CD8-positive, alpha-beta memory T cell (primary cell): ENCODE measurements at regions not wholly inside any gene's neighbourhood (a gene's known extent, or its start where the extent isn't known, plus 50 kb on each side); places are given as distances from the start of the nearest gene placed in this dataset.

ENCODE experiments used
- CTCF ChIA-PET: fragments of 350-600 bp; sonication (Branson Sonifier 250); formaldehyde crosslinking; loops from one replicate; lab custom pipeline; 2021; ENCODE audit warnings: antibody characterized with exemption; lab: Charles Lee
- POLR2A ChIA-PET: fragments of 350-600 bp; sonication (Branson Sonifier 250); formaldehyde crosslinking; loops from one replicate; lab custom pipeline; 2021; ENCODE audit warnings: antibody characterized with exemption; lab: Charles Lee
- DNase-seq, 5 donors: peaks; one replicate each; pipeline versions ENCODE4 v3.0.0 to v3.0.0-alpha.2; 2020 to 2022; ENCODE audit warnings: mixed read lengths in 1 of 5
- H3K27ac ChIP-seq: one replicate; pipeline ENCODE4 v1.7.0; 2013; ENCODE audit warnings: low read depth, mild to moderate bottlenecking, low read length, moderate library complexity
- H3K27me3 ChIP-seq: 2 replicates; pipeline ENCODE4 v1.7.0; 2013; ENCODE audit warnings: low read length, mild to moderate bottlenecking; ENCODE audit not compliant: insufficient read depth, poor library complexity, severe bottlenecking
- H3K36me3 ChIP-seq: 2 replicates; pipeline ENCODE4 v1.7.0; 2013; ENCODE audit warnings: mild to moderate bottlenecking, low read length, moderate library complexity; ENCODE audit not compliant: insufficient read depth
- H3K4me1 ChIP-seq: 2 replicates; pipeline ENCODE4 v1.7.0; 2013; ENCODE audit warnings: mild to moderate bottlenecking, low read length, moderate library complexity; ENCODE audit not compliant: insufficient read depth
- H3K4me3 ChIP-seq: 2 replicates; pipeline ENCODE4 v1.7.0; 2013; ENCODE audit warnings: mild to moderate bottlenecking, low read length
- H3K9me3 ChIP-seq: 2 replicates; pipeline ENCODE4 v1.7.0; 2013; ENCODE audit warnings: mild to moderate bottlenecking, low read length
- H3K27ac Mint-ChIP-seq, 8 donors: one replicate each; pipeline ENCODE4 v1.8.0; 2020 to 2021; ENCODE audit warnings: mixed read lengths in 8 of 8, mild to moderate bottlenecking in 6 of 8, inconsistent platforms in 3 of 8, moderate library complexity in 3 of 8
- H3K27me3 Mint-ChIP-seq, 2 donors: one replicate each; pipeline ENCODE4 v1.8.0; 2020 to 2021; ENCODE audit warnings: mixed read lengths in 2 of 2, mild to moderate bottlenecking in 1 of 2, moderate library complexity in 1 of 2
- H3K36me3 Mint-ChIP-seq, 3 donors: one replicate each; pipeline ENCODE4 v1.8.0; 2020 to 2021; ENCODE audit warnings: mixed read lengths in 3 of 3, inconsistent platforms in 1 of 3, mild to moderate bottlenecking in 1 of 3
- H3K4me1 Mint-ChIP-seq, 3 donors: one replicate each; pipeline ENCODE4 v1.8.0; 2020 to 2021; ENCODE audit warnings: mixed read lengths in 3 of 3, inconsistent platforms in 1 of 3, mild to moderate bottlenecking in 1 of 3
- H3K4me3 Mint-ChIP-seq, 7 donors: one replicate each; pipeline ENCODE4 v1.8.0; 2020 to 2021; ENCODE audit warnings: mixed read lengths in 7 of 7, mild to moderate bottlenecking in 6 of 7, moderate library complexity in 4 of 7, inconsistent platforms in 2 of 7
- H3K9me3 Mint-ChIP-seq, 5 donors: one replicate each; pipeline ENCODE4 v1.8.0; 2020 to 2022; ENCODE audit warnings: mixed read lengths in 5 of 5, mild to moderate bottlenecking in 3 of 5, moderate library complexity in 2 of 5, inconsistent platforms in 1 of 5

DNA sequence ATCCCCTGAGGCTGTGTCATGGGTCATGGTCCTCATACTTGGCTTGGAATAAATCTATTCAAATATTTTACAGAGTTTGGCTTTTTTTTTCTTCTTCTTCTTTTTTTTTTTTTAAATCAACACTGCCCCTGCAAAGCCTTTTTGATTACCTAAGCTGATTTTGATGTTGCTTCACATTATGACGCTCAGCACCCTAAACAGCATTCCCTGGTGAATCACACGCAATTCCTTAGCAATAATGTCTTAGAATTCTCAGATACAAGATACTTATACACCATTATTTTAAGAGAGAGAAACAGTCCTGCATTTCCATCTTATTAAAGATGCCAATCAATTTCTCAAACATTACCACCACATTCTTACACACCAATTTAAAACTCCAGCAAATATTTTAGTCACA lies 323.7 kb upstream of the IGFBP3 start:
- POLR2A ChIA-PET, result no interaction called here
- Mint-ChIP-seq H3K4me3 (no peak overlapping the region), H3K27ac (no peak overlapping the region), H3K4me1 (no peaks in the 10 kb centered on the region), H3K9me3 (peaks cover 2 to 11% (median 5%) of the 10 kb centered on the region in 5 donors), H3K27me3 (peaks cover 0 to 1% of the 10 kb centered on the region in 2 donors), H3K36me3 (no peaks in the 10 kb centered on the region)
- no peak overlapping the region for H3K4me3 ChIP-seq
- H3K9me3 ChIP-seq, result no peaks in the 10 kb centered on the region
- H3K36me3 ChIP-seq, result no peaks in the 10 kb centered on the region
- DNase-seq, result no peak
- CTCF ChIA-PET, result no interaction called here
- no peaks in the 10 kb centered on the region for H3K4me1 ChIP-seq
- no peaks in the 10 kb centered on the region for H3K27me3 ChIP-seq
- no peak overlapping the region for H3K27ac ChIP-seq

DNA sequence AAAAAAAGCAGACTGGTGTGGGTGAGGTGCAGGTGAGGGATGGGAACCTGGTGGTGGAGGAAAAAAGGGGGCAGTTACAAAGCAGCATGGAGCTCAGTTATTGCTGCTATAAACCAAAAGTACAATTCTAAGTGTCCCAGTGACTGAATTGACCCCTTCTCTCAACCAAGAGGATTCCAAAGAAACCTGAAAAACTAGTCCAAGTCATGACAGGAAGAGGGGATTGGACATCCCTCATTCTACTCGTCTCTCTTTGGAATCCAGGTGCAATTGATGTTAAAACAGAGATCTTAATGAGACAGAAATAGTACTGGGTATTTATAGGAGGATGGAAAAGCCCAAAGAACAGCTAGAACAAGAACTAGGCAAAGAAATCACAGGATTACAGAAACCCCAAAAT lies 322.3 kb upstream of the IGFBP3 start:
- no peaks in the 10 kb centered on the region for H3K4me1 ChIP-seq
- Mint-ChIP-seq H3K27me3 (peaks cover 0 to 1% of the 10 kb centered on the region in 2 donors), H3K4me1 (no peaks in the 10 kb centered on the region), H3K36me3 (no peaks in the 10 kb centered on the region), H3K27ac (no peak overlapping the region), H3K4me3 (no peak overlapping the region), H3K9me3 (peaks cover 0 to 9% (median 5%) of the 10 kb centered on the region in 5 donors)
- H3K27ac ChIP-seq, result no peak overlapping the region
- ChIA-PET POLR2A (no interaction called here), CTCF (no interaction called here)
- H3K27me3 ChIP-seq, result no peaks in the 10 kb centered on the region
- no peak for DNase-seq
- no peak overlapping the region for H3K4me3 ChIP-seq
- no peaks in the 10 kb centered on the region for H3K36me3 ChIP-seq
- no peaks in the 10 kb centered on the region for H3K9me3 ChIP-seq

DNA sequence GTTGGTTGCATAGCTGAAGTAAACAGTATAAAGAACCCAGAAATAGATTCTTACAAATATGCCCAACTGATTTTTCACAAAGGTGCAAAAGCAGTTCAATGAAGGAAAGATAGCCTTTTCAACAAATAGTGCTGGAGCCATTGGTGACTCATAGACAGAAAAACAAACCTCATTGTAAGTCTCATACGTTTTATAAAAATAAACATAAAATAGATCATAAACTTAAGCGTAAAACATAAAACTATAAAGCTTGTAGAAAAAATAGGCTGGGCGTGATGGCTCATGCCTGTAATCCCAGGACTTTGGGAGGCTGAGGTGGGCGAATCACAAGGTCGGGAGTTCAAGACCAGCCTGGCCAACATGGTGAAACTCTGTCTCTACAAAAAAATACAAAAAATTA lies 318.8 kb upstream of the IGFBP3 start:
- Histone ChIP-seq H3K27me3 (no peaks in the 10 kb centered on the region), H3K4me3 (no peak overlapping the region), H3K9me3 (no peaks in the 10 kb centered on the region), H3K27ac (no peak overlapping the region), H3K36me3 (no peaks in the 10 kb centered on the region), H3K4me1 (no peaks in the 10 kb centered on the region)
- H3K4me1 Mint-ChIP-seq, result no peaks in the 10 kb centered on the region
- ChIA-PET CTCF (no interaction called here), POLR2A (no interaction called here)
- no peak overlapping the region for H3K4me3 Mint-ChIP-seq
- no peak for DNase-seq
- H3K9me3 Mint-ChIP-seq, result peaks cover 0 to 8% (median 5%) of the 10 kb centered on the region in 5 donors
- no peak overlapping the region for H3K27ac Mint-ChIP-seq
- no peaks in the 10 kb centered on the region for H3K36me3 Mint-ChIP-seq
- no peaks in the 10 kb centered on the region for H3K27me3 Mint-ChIP-seq

DNA sequence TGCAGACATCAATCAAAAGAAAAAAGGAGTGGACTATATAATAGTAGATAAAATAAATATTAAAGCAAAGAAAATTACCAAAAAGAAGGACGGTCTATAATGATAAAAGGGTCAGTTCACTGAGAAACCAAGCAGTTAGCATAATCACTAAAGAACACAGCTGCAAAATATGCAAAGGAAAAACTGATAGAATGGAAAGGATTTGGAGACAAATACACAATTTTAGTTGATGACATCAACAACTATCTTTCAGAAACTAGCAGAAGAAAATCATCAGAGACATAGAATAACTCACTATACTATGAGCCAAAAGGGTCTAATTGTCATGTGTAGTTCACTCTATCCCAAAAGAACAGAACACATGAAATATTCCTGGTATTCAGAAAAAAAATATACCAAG lies 316.4 kb upstream of the IGFBP3 start:
- no peaks in the 10 kb centered on the region for H3K36me3 Mint-ChIP-seq
- no peaks in the 10 kb centered on the region for H3K9me3 ChIP-seq
- no peaks in the 10 kb centered on the region for H3K4me1 ChIP-seq
- CTCF ChIA-PET, result no interaction called here
- POLR2A ChIA-PET, result no interaction called here
- H3K4me3 ChIP-seq, result no peak overlapping the region
- H3K27ac ChIP-seq, result no peak overlapping the region
- H3K4me3 Mint-ChIP-seq, result no peak overlapping the region
- no peaks in the 10 kb centered on the region for H3K36me3 ChIP-seq
- no peak for DNase-seq
- peaks cover 0 to 5% (median 3%) of the 10 kb centered on the region in 5 donors for H3K9me3 Mint-ChIP-seq
- H3K4me1 Mint-ChIP-seq, result no peaks in the 10 kb centered on the region
- no peaks in the 10 kb centered on the region for H3K27me3 ChIP-seq
- no peaks in the 10 kb centered on the region for H3K27me3 Mint-ChIP-seq
- peak overlapping the region in 1 of 8 donors; percentile 46 for H3K27ac Mint-ChIP-seq

DNA sequence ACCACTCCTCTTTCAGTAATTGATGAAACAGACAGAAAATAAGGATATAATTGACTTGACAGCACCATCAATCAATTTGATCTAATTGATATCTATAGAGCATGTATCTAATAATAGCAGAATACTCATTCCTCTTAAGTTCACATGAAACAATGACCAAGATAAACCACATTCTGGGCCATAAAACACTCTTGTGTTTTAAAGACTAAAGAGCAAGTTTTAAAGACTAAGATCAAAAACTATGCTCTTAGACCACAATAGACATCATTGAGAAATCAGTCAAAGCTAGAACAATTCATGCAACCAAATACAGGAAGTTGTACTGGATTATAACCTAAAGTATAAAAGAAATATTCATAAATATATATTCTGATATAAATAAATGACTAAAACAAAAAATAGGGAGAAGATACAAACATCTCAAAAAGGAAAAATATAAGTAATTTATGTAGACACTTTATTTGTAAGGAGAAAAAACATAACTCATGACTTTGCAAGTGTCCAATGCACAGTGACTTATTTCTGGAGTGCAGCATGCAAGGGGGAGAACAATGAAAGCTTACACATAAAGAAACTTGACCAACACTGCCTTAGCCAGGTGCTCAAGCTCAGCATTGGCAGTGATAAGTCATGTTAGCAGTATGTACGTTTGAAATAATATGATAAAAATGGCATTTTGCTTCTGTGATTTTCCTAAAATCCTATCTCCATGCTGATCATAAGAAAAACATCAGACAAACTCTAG lies 312.7 kb upstream of the IGFBP3 start:
- POLR2A ChIA-PET, result no interaction called here
- H3K27me3 Mint-ChIP-seq, result peaks cover 0 to 3% of the 10 kb centered on the region in 2 donors
- H3K4me3 Mint-ChIP-seq, result no peak overlapping the region
- Histone ChIP-seq H3K4me3 (no peak overlapping the region), H3K4me1 (no peaks in the 10 kb centered on the region), H3K27ac (no peak overlapping the region), H3K9me3 (no peaks in the 10 kb centered on the region), H3K36me3 (no peaks in the 10 kb centered on the region), H3K27me3 (no peaks in the 10 kb centered on the region)
- H3K4me1 Mint-ChIP-seq, result no peaks in the 10 kb centered on the region
- no peaks in the 10 kb centered on the region for H3K36me3 Mint-ChIP-seq
- peaks cover 0 to 6% (median 3%) of the 10 kb centered on the region in 5 donors for H3K9me3 Mint-ChIP-seq
- no peak overlapping the region for H3K27ac Mint-ChIP-seq
- CTCF ChIA-PET, result no interaction called here
- DNase-seq, result no peak

DNA sequence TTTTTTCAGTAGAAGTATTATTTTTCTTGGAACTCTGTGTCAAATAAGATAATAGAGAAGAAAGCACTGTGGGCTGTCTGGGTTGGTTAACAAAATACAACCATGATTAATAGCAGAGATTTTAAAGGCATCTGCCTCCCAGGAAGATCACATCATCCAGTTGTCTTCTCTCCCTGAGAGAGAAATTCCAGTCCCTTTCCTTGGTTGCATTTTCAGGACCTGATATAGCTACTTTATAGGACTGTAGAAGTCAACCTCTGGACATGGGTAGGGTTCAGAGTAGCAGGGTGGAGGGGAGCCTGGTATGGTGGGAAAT lies 309.9 kb upstream of the IGFBP3 start:
- no peaks in the 10 kb centered on the region for H3K36me3 ChIP-seq
- H3K4me3 ChIP-seq, result no peak overlapping the region
- peaks cover 0 to 3% of the 10 kb centered on the region in 2 donors for H3K27me3 Mint-ChIP-seq

DNA sequence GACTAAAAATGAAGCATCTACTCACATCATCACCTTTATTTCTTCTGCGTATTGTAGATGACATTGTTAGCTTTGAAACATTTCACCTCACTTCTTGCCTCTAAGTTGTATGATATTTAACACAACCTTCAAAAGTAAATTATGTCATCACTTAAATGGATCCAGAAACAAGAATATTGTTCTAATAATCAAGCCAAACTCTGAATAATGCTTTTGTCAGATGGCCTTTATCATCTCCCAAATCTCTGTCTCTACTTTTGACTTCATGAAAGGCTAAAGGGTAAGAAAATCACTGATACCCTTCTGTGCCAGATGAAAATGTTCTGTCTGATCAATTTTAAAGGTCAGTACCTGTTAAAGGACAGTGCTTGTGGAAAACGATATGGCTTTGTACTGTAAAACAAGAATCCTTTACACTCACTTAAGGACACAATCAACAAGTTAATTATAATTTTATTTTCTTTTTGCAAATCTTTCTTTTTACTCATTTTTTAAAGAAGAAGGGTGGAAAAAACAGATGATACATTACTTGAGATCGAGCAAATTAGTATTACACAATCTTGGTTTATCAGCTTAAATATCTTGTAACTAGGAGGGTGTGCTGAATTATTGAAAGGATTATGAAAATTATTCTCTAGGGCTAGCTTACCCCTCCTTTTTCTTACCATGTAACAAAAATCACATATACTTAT lies 309.4 kb upstream of the IGFBP3 start:
- no peaks in the 10 kb centered on the region for H3K27me3 ChIP-seq
- no peak overlapping the region for H3K27ac Mint-ChIP-seq
- no peaks in the 10 kb centered on the region for H3K9me3 ChIP-seq
- POLR2A ChIA-PET, result no interaction called here
- peaks cover 0 to 5% (median 3%) of the 10 kb centered on the region in 5 donors for H3K9me3 Mint-ChIP-seq
- no peak overlapping the region for H3K27ac ChIP-seq
- no peak for DNase-seq
- no peaks in the 10 kb centered on the region for H3K36me3 ChIP-seq
- H3K27me3 Mint-ChIP-seq, result peaks cover 0 to 3% of the 10 kb centered on the region in 2 donors
- H3K4me1 Mint-ChIP-seq, result no peaks in the 10 kb centered on the region
- no peak overlapping the region for H3K4me3 ChIP-seq
- no peaks in the 10 kb centered on the region for H3K4me1 ChIP-seq
- no peaks in the 10 kb centered on the region for H3K36me3 Mint-ChIP-seq
- H3K4me3 Mint-ChIP-seq, result no peak overlapping the region
- CTCF ChIA-PET, result no interaction called here

More for the DNA sequence above, 309.9 kb upstream of the IGFBP3 start:
- H3K4me1 Mint-ChIP-seq, result no peaks in the 10 kb centered on the region
- H3K36me3 Mint-ChIP-seq, result no peaks in the 10 kb centered on the region
- peaks cover 0 to 4% (median 3%) of the 10 kb centered on the region in 5 donors for H3K9me3 Mint-ChIP-seq
- ChIA-PET POLR2A (no interaction called here), CTCF (no interaction called here)
- no peaks in the 10 kb centered on the region for H3K4me1 ChIP-seq
- H3K27me3 ChIP-seq, result no peaks in the 10 kb centered on the region
- H3K4me3 Mint-ChIP-seq, result no peak overlapping the region
- H3K9me3 ChIP-seq, result no peaks in the 10 kb centered on the region
- no peak overlapping the region for H3K27ac Mint-ChIP-seq
- no peak overlapping the region for H3K27ac ChIP-seq
- DNase-seq, result no peak

DNA sequence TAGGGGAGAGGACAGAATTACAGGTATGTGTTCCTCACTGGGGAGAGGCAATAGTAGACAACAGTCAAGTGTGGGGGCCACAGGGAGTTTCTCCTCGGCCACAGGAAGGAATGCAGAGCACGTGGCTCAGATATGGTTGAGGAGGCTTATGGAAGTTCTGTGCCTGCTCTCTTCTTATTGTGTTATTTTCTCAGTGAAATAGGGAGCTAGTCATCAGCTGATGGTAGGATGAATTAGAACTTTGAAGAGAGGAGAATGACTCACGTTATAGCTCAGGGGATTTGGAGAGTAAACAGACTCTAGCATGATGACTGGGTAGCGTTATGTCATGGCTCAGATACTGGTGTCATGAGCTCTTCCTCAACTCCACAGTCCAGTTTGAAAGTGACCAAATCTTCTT lies 308.3 kb upstream of the IGFBP3 start:
- H3K4me3 ChIP-seq, result no peak overlapping the region
- DNase-seq, result no peak
- Mint-ChIP-seq H3K27me3 (peaks cover 0 to 3% of the 10 kb centered on the region in 2 donors), H3K4me1 (no peaks in the 10 kb centered on the region), H3K27ac (no peak overlapping the region), H3K36me3 (no peaks in the 10 kb centered on the region), H3K4me3 (no peak overlapping the region), H3K9me3 (peaks cover 0 to 8% (median 4%) of the 10 kb centered on the region in 5 donors)
- no peaks in the 10 kb centered on the region for H3K36me3 ChIP-seq
- H3K27me3 ChIP-seq, result no peaks in the 10 kb centered on the region
- no peaks in the 10 kb centered on the region for H3K4me1 ChIP-seq
- H3K27ac ChIP-seq, result no peak overlapping the region
- CTCF ChIA-PET, result no interaction called here
- H3K9me3 ChIP-seq, result no peaks in the 10 kb centered on the region
- POLR2A ChIA-PET, result no interaction called here
